ENCODE measurements at regions not wholly inside any gene's neighbourhood (a gene's known extent, or its start where the extent isn't known, plus 50 kb on each side); places are given as distances from the start of the nearest gene placed in this dataset.

- no peak for TF ChIP-seq POLR2AphosphoS5 (IDR thresholded peaks at IDR 0.05)
- TF ChIP-seq CTCF (IDR thresholded peaks at IDR 0.05), result no peak
- TF ChIP-seq EP300 (IDR thresholded peaks at IDR 0.05), result no peak
Observed at GRCh38 chr1:96411006-96411405, 310.6 kb upstream of the PTBP2 start.
